OCI-LY7 (cell line): ENCODE measurements at regions not wholly inside any gene's neighbourhood (a gene's known extent, or its start where the extent isn't known, plus 50 kb on each side); places are given as distances from the start of the nearest gene placed in this dataset.

ENCODE experiments used
- BruUV-seq: library from RNA; stranded (reverse); fragments of 400-500 nt; replicated peaks from 2 replicates; lab custom pipeline; 2021; lab: Mats Ljungman, UMichigan
- CTCF ChIA-PET: fragments of 300-600 bp; sonication (Branson Sonifier 250); formaldehyde crosslinking; loops from one replicate; lab custom pipeline; 2022; ENCODE audit warnings: antibody characterized with exemption; ENCODE audit not compliant: unreplicated experiment; lab: Charles Lee
- POLR2A ChIA-PET: fragments of 300-600 bp; sonication (Branson Sonifier 250); formaldehyde crosslinking; loops from one replicate; lab custom pipeline; 2022; ENCODE audit warnings: antibody characterized with exemption; lab: Charles Lee
- DNase-seq: peaks from one replicate; pipeline ENCODE4 v3.0.0-alpha.2; 2015; ENCODE audit warnings: low spot score
- H2AFZ ChIP-seq: fragments of 200-600 bp; sonication (generic), shearing (Covaris generic); 2 replicates; pipeline ENCODE4 v1.6.1; 2014; ENCODE audit warnings: mild to moderate bottlenecking, antibody characterized with exemption, low read length, moderate library complexity
- H3K27ac ChIP-seq: fragments of 200-600 bp; sonication (generic); 2 replicates; pipeline ENCODE4 v1.5.1; 2014; ENCODE audit warnings: mixed run types, low read depth, mild to moderate bottlenecking, moderate library complexity, low read length, inconsistent platforms; ENCODE audit not compliant: poor library complexity, severe bottlenecking
- H3K36me3 ChIP-seq: fragments of 200-600 bp; sonication (generic); 2 replicates; pipeline ENCODE4 v1.6.1; 2014; ENCODE audit warnings: mild to moderate bottlenecking, antibody characterized with exemption, low read length, moderate library complexity, mixed read lengths; ENCODE audit not compliant: insufficient read depth
- H3K4me1 ChIP-seq: fragments of 200-600 bp; sonication (generic); 2 replicates; pipeline ENCODE4 v1.5.1; 2014; ENCODE audit warnings: mild to moderate bottlenecking, low read length; ENCODE audit not compliant: insufficient read depth, poor library complexity, severe bottlenecking
- H3K4me2 ChIP-seq: fragments of 200-600 bp; sonication (generic); 2 replicates; pipeline ENCODE4 v1.6.1; 2014; ENCODE audit warnings: mild to moderate bottlenecking, low read length
- H3K4me3 ChIP-seq: fragments of 200-600 bp; sonication (generic); 2 replicates; pipeline ENCODE4 v1.5.1; 2014; ENCODE audit warnings: mild to moderate bottlenecking, low read depth, low read length; ENCODE audit not compliant: poor library complexity, severe bottlenecking
- H3K79me2 ChIP-seq: fragments of 200-600 bp; sonication (generic); 2 replicates; pipeline ENCODE4 v1.6.1; 2016; ENCODE audit warnings: low read depth, mild to moderate bottlenecking, low read length, moderate library complexity, mixed read lengths; ENCODE audit not compliant: insufficient read depth
- H3K9me2 ChIP-seq: fragments of 200-600 bp; sonication (generic); 2 replicates; pipeline ENCODE4 v1.6.1; 2016; ENCODE audit warnings: mild to moderate bottlenecking, low read length, mixed read lengths; ENCODE audit not compliant: insufficient read depth
- H3K9me3 ChIP-seq: fragments of 200-600 bp; sonication (generic); 2 replicates; pipeline ENCODE4 v1.6.1; 2014; ENCODE audit warnings: mild to moderate bottlenecking, mixed run types, low read length, mixed read lengths
- H4K20me1 ChIP-seq: fragments of 200-600 bp; sonication (generic); 2 replicates; pipeline ENCODE4 v1.6.1; 2014; ENCODE audit warnings: mild to moderate bottlenecking, antibody characterized with exemption, low read length, moderate library complexity, mixed read lengths; ENCODE audit not compliant: insufficient read depth
- CTCF ChIP-seq: fragments of 200-600 bp; sonication (generic); conservative IDR thresholded peaks from 2 replicates; pipeline ENCODE4 v1.5.1; 2014; ENCODE audit warnings: mild to moderate bottlenecking, antibody characterized with exemption, low read length, moderate library complexity, mixed read lengths
- EZH2phosphoT487 ChIP-seq: fragments of 200-600 bp; sonication (generic); IDR thresholded peaks from 2 replicates; pipeline ENCODE4 v1.6.1; 2018; ENCODE audit warnings: low read depth, borderline replicate concordance, mild to moderate bottlenecking, mixed run types, antibody characterized with exemption, low read length, moderate library complexity, mixed read lengths
- intact Hi-C: fragments of 100-400 bp; cut with micrococcal nuclease; formaldehyde crosslinking; loops from one replicate; pipeline ENCODE4 v1.10.0; 2022; ENCODE audit not compliant: unreplicated experiment

- no peaks in the 10 kb centered on the region for H3K79me2 ChIP-seq
- DNase-seq = no peak
- no peak overlapping the region for H2AFZ ChIP-seq
- no peaks in the 10 kb centered on the region for H3K36me3 ChIP-seq
- H3K4me3 ChIP-seq = no peak overlapping the region
- H3K4me2 ChIP-seq = no peak overlapping the region
- BruUV-seq = no TSS peak
- H3K9me3 ChIP-seq = no peaks in the 10 kb centered on the region
- H3K9me2 ChIP-seq = no peaks in the 10 kb centered on the region
- H3K27ac ChIP-seq = no peak overlapping the region
- no peak for TF ChIP-seq EZH2phosphoT487
- TF ChIP-seq CTCF = no peak
- no peaks in the 10 kb centered on the region for H3K4me1 ChIP-seq
- H4K20me1 ChIP-seq = no peaks in the 10 kb centered on the region
- POLR2A ChIA-PET = interaction anchor here (0.7 kb wide), 1 partner anchor 294 kb away, joined by 3 read pairs; no protein-coding TSS in a partner anchor
- intact Hi-C loops = loop anchor here (1.0 to 5.0 kb wide), 2 partner anchors 132 to 355 kb away; no protein-coding TSS in a partner anchor
- CTCF ChIA-PET = interaction anchor here (0.5 to 1.0 kb wide), 2 partner anchors 198 to 357 kb away, joined by 3 read pairs; no protein-coding TSS in a partner anchor
Observed at GRCh38 chr17:73783945-73784603, 139.8 kb upstream of the SDK2 start.

- no peaks in the 10 kb centered on the region for H3K4me1 ChIP-seq
- no peaks in the 10 kb centered on the region for H3K9me2 ChIP-seq
- H3K27ac ChIP-seq = no peak overlapping the region
- intact Hi-C loops = no loop called here
- H4K20me1 ChIP-seq = no peaks in the 10 kb centered on the region
- no peaks in the 10 kb centered on the region for H3K36me3 ChIP-seq
- H3K4me3 ChIP-seq = no peak overlapping the region
- BruUV-seq = no TSS peak
- no peak for DNase-seq
- no peak for TF ChIP-seq CTCF
- no peak for TF ChIP-seq EZH2phosphoT487
- H3K9me3 ChIP-seq = no peaks in the 10 kb centered on the region
- POLR2A ChIA-PET = no interaction called here
- no peaks in the 10 kb centered on the region for H3K79me2 ChIP-seq
- no peak overlapping the region for H3K4me2 ChIP-seq
- no peak overlapping the region for H2AFZ ChIP-seq
- CTCF ChIA-PET = no interaction called here
Observed at GRCh38 chr17:73785496-73785895, 141.3 kb upstream of the SDK2 start.
